WI38 (cell line): ENCODE measurements at regions not wholly inside any gene's neighbourhood (a gene's known extent, or its start where the extent isn't known, plus 50 kb on each side); places are given as distances from the start of the nearest gene placed in this dataset.

Source experiments
- H3K4me3 ChIP-seq: 2 replicates; pipeline ENCODE4 v1.5.1; 2011; ENCODE audit warnings: low read depth, mild to moderate bottlenecking, control low read depth, low read length
- CTCF ChIP-seq: IDR thresholded peaks from 2 replicates; pipeline ENCODE4 v1.5.1; 2012; ENCODE audit warnings: low read depth, mild to moderate bottlenecking, control low read depth, low read length

- TF ChIP-seq CTCF: no peak
- no peak overlapping the region for H3K4me3 ChIP-seq
Observed at GRCh38 chr4:123308667-123309066, 87.9 kb upstream of the SPRY1 start.

GRCh38 chr4:123312116-123312515 lies 84.5 kb upstream of the SPRY1 start:
- no peak overlapping the region for H3K4me3 ChIP-seq
- no peak for TF ChIP-seq CTCF

GRCh38 chr4:123312951-123313592 lies 83.5 kb upstream of the SPRY1 start:
- TF ChIP-seq CTCF: no peak

GRCh38 chr4:123315617-123316016 lies 81.0 kb upstream of the SPRY1 start:
- no peak overlapping the region for H3K4me3 ChIP-seq
- no peak for TF ChIP-seq CTCF

More at GRCh38 chr4:123312951-123313592, 83.5 kb upstream of the SPRY1 start:
- no peak overlapping the region for H3K4me3 ChIP-seq

- no peak for TF ChIP-seq CTCF
Observed at GRCh38 chr4:123317211-123317610, 79.4 kb upstream of the SPRY1 start.

GRCh38 chr4:123319639-123320038 lies 77.0 kb upstream of the SPRY1 start:
- TF ChIP-seq CTCF: no peak
- no peak overlapping the region for H3K4me3 ChIP-seq

More at GRCh38 chr4:123317211-123317610, 79.4 kb upstream of the SPRY1 start:
- H3K4me3 ChIP-seq: no peak overlapping the region

GRCh38 chr4:123323998-123324397 lies 72.6 kb upstream of the SPRY1 start:
- TF ChIP-seq CTCF: no peak
- H3K4me3 ChIP-seq: no peak overlapping the region
